CD4-positive, alpha-beta T cell treated with Interleukin-12 subunit alpha and Interleukin-12 subunit beta, for 1 hour (primary cell): ENCODE measurements at regions not wholly inside any gene's neighbourhood (a gene's known extent, or its start where the extent isn't known, plus 50 kb on each side); places are given as distances from the start of the nearest gene placed in this dataset.

ENCODE experiments used
- DNase-seq: peaks from one replicate; pipeline ENCODE4 v3.0.0-alpha.2; 2020

DNA sequence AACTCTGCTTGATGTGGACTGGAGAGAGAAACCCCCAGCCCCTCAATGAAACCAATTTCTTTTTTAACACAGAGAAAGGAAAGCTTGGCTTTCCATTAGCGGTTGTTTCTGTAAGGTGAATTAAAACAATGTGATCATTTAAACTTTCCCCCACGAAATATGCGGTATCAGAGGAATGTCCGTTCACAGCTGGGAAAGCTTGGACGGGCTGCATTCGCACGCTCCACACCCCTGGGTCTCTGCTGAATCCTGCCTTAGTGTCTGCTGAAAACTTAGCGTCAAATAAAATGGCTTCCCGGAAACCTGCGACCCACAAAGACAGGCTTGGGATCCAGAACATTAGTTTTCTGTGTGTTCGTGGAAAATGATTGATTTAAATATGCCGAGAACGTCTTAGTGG, 71.7 kb downstream of the C16orf95 start:
- no peak for DNase-seq

DNA sequence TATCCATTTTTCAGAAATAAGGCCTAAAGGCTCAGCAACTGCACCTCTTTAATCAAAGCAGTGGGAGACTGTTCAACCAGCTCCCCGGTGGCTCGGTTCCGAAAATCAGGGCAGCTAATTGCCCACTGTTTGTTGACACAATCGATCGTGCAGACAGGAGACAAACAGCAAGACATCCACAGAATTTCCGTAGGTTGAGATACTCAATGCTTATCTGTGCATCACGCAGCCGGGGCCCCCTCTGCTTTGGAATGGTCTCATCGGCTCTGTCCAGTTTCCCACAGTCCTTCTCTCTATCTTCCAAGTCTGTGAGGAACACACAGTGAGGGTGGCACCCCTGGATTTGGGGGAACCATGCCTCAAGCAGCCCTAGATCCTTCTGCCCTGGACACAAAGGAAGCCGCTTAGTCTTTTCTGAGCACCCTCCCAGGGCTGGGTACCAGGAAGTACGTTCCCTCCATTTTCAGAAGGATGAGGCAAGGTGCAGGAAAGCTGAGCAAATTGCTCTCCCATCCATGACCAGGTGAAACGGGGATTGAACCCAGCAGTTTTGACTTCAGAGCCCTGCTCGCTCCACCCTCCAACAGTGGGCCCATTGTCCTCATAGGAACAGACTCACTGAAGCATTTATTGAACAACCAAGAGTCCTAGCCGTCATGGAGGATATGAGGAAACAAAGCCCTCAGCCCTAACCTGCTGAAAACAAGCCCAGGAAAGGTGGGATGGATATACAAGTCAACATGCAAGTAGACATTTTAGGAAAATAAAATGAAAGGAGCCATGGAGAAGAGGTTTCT, 70.7 kb downstream of the C16orf95 start:
- DNase-seq, result no peak

DNA sequence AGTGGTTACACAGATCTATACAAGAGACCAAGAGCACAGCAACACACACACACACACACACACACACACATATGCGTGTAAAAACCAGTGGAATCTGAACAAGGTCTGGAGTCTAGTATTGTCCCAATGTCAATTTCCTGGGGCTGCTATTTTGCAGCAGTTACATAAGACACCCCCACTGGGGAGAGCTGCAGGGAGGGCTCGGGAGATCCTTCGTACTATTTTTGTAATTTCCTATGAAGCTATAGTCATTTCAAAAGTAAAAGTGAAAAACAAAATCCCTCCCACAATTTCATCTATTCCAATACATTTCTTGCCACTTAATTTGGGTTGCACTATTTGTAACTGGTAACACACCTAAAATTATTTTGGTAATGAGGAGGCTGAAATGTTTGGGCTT, 68.5 kb downstream of the C16orf95 start:
- no peak for DNase-seq

DNA sequence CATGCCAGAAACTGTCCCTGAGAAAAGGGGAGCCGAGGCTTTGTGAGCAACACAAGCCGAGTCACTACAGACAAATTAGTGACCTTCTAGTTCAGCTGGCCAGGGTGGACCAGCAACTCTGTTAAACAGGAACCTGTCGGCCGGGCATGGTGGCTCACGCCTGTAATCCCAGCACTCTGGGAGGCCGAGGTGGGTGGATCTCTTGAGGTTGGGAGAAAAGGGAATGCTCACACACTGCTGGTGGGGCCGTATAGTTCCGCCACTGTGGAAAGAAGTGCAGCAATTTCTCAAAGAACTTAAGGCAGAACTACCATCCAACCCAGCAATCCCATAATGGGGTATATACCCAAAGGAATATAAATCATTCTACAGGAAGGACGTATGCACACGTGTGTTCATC, 67.8 kb downstream of the C16orf95 start:
- no peak for DNase-seq

DNA sequence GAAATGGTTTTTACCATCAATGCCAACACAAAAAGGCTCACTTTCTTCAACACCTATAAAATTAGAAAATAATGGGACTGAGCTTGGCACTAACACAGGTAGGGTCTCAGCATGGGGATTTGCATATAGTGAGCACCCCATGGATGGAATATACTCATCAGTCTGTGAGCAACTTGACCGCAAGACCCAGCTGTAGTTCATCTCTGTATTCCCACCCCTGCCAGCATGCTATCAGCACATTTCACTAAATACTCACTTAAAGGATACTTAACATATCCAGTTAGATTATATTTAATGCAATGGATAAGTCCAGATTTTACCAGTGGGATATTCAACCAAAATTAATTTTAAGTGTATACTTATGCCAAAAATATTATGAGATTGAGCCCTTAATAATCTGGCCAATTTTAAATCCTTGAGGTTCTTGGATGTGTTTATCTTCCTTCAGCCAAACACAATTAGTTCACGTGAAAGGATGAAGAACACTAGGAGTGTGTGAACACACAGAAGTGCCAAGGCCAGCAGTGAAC, 66.7 kb downstream of the C16orf95 start:
- DNase-seq, result no peak

DNA sequence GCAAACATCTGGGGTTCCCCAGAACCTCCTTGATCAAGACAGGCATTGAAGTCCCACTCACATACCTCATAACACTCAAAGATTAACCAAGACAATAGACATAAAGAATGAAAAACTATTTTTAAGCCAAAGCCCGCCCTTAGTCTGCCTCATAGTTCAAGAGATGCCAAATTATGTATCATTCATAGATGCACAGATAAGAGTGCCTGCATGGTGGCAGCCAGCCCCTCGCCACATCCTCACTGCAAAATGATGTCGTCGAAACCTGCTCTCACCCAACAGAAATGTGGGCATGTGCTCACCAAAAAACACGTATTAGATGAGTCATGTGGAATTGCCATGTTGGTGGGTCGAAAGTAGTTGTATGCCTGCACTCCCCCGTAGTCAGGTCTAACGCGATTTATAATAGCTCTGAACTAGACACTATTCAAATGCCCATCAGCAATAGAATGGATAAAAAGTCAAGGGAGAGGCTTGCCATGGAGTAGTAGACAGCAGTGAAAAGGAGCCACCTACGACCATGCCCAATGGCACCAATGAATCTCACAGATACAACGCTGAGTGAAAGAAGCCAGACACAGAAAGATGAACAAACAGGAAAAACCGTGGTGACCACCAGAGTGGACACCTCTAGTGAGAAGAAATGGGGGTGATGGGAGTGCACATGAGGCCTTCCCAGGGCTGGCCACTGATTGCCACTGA, 64.8 kb downstream of the C16orf95 start:
- DNase-seq, result no peak
